ENCODE measurements at regions not wholly inside any gene's neighbourhood (a gene's known extent, or its start where the extent isn't known, plus 50 kb on each side); places are given as distances from the start of the nearest gene placed in this dataset.

DNA sequence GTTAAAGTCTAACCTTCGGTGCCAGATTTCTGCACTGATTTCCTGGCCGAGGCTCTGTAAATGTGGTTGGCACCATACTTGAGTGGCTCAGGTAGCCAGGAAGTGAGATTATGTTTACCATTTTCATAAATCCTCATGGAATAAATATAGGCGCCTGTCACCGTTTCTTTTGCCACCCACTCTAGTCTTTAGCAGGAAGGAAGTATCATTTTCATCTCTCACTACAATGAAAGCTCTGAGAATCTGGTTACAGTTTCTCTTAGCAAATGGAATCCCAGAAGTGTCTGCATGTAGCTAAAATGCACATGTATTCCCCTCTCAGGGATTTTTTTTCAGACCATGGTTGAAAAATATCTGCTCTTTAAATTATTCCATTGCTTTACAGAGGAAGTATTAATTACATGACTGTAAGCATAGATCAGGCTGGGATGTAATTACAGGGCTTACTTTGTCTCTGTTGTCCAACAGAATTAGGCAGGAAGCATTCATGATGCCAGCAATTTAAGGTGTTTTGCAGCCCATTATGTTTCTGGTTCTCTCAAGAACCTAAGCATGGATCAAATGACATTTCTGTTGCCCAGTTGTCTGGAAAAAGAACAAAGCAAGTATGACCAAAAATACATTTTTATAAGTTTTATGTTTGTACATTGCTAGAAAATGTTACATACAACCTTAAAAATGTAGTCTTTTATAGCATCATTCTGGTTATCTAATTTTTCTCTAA is 221.7 kb upstream of the SPRY2 start:
- TF ChIP-seq POLR2A (IDR thresholded peaks at IDR 0.05): no peak
- TF ChIP-seq, protein P1, sequence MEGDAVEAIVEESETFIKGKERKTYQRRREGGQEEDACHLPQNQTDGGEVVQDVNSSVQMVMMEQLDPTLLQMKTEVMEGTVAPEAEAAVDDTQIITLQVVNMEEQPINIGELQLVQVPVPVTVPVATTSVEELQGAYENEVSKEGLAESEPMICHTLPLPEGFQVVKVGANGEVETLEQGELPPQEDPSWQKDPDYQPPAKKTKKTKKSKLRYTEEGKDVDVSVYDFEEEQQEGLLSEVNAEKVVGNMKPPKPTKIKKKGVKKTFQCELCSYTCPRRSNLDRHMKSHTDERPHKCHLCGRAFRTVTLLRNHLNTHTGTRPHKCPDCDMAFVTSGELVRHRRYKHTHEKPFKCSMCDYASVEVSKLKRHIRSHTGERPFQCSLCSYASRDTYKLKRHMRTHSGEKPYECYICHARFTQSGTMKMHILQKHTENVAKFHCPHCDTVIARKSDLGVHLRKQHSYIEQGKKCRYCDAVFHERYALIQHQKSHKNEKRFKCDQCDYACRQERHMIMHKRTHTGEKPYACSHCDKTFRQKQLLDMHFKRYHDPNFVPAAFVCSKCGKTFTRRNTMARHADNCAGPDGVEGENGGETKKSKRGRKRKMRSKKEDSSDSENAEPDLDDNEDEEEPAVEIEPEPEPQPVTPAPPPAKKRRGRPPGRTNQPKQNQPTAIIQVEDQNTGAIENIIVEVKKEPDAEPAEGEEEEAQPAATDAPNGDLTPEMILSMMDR (IDR thresholded peaks at IDR 0.05): no peak
